HL-60 (cell line): ENCODE measurements at regions not wholly inside any gene's neighbourhood (a gene's known extent, or its start where the extent isn't known, plus 50 kb on each side); places are given as distances from the start of the nearest gene placed in this dataset.

ENCODE experiments used
- CTCF ChIP-seq: IDR thresholded peaks from one replicate; pipeline ENCODE4 v1.5.1; 2011; ENCODE audit warnings: low read length, control low read depth, inconsistent platforms; ENCODE audit not compliant: insufficient read depth
- GABPA ChIP-seq: IDR thresholded peaks from 2 replicates; pipeline ENCODE4 v1.6.1; 2012; ENCODE audit warnings: low read depth
- POLR2AphosphoS5 ChIP-seq: IDR thresholded peaks from 2 replicates; pipeline ENCODE4 v1.6.1; 2012; ENCODE audit warnings: low read depth
- REST ChIP-seq: IDR thresholded peaks from 2 replicates; pipeline ENCODE4 v1.6.1; 2012; ENCODE audit warnings: low read depth; ENCODE audit not compliant: insufficient replicate concordance
- SPI1 ChIP-seq: IDR thresholded peaks from 2 replicates; pipeline ENCODE4 v1.6.1; 2012; ENCODE audit warnings: low read depth, mild to moderate bottlenecking, borderline replicate concordance

GRCh38 chr5:146948666-146949065 lies 70.1 kb upstream of the PPP2R2B start:
- no peak for TF ChIP-seq CTCF
- no peak for TF ChIP-seq GABPA
- TF ChIP-seq POLR2AphosphoS5 = no peak
- TF ChIP-seq REST = no peak
- no peak for TF ChIP-seq SPI1
